Stimulated activated naive CD4-positive, alpha-beta T cell (primary cell): ENCODE measurements at regions not wholly inside any gene's neighbourhood (a gene's known extent, or its start where the extent isn't known, plus 50 kb on each side); places are given as distances from the start of the nearest gene placed in this dataset.
"Not testable (repeated sequence)": the region's sequence is repeated elsewhere in the genome, so short reads cannot be mapped to it uniquely, and the experiment has no call there.

Source experiments
- DNase-seq, 6 experiments: peaks; one replicate each; lab custom pipeline; 2025; lab: John Stamatoyannopoulos, UW

GRCh38 chrX:56343219-56343618 is 111.1 kb downstream of the KLF8 start:
- no peak for DNase-seq

GRCh38 chrX:56343664-56344063 is 111.5 kb downstream of the KLF8 start:
- DNase-seq, result peak in 1 of 6 experiments; percentile 4

GRCh38 chrX:56358145-56358544 is 126.0 kb downstream of the KLF8 start:
- DNase-seq, result not testable (repeated sequence)

GRCh38 chrX:56365171-56365570 is 133.0 kb downstream of the KLF8 start:
- peak in 3 of 6 experiments; percentile 39 to 57 (median 42) for DNase-seq

- no peak for DNase-seq
Observed at GRCh38 chrX:56366901-56367300, 134.7 kb downstream of the KLF8 start.

GRCh38 chrX:56368962-56369361 is 136.8 kb downstream of the KLF8 start:
- DNase-seq, result no peak

- DNase-seq, result not testable (repeated sequence)
Observed at GRCh38 chrX:56379984-56380780, 148.0 kb downstream of the KLF8 start.

GRCh38 chrX:56382278-56382677 is 150.1 kb downstream of the KLF8 start:
- DNase-seq, result no peak

GRCh38 chrX:56385336-56385735 is 153.2 kb downstream of the KLF8 start:
- peak in 5 of 6 experiments; percentile 3 to 59 (median 39) for DNase-seq

- no peak for DNase-seq
Observed at GRCh38 chrX:56385960-56386359, 153.8 kb downstream of the KLF8 start.

- peak in 3 of 6 experiments; percentile 2 to 43 (median 23) for DNase-seq
Observed at GRCh38 chrX:56397636-56398035, 165.5 kb downstream of the KLF8 start.

- no peak for DNase-seq
Observed at GRCh38 chrX:56402207-56402606, 161.2 kb upstream of the UBQLN2 start.

GRCh38 chrX:56429581-56429980 is 133.8 kb upstream of the UBQLN2 start:
- peak in 1 of 6 experiments; percentile 6 for DNase-seq

GRCh38 chrX:56451981-56452380 is 111.4 kb upstream of the UBQLN2 start:
- DNase-seq, result not testable (repeated sequence)

GRCh38 chrX:56462389-56462788 is 101.0 kb upstream of the UBQLN2 start:
- no peak for DNase-seq

- no peak for DNase-seq
Observed at GRCh38 chrX:56468441-56468840, 95.0 kb upstream of the UBQLN2 start.

- DNase-seq, result not testable (repeated sequence)
Observed at GRCh38 chrX:56494923-56495322, 68.5 kb upstream of the UBQLN2 start.

GRCh38 chrX:56498756-56499155 is 64.7 kb upstream of the UBQLN2 start:
- DNase-seq, result no peak

GRCh38 chrX:56499372-56499771 is 64.1 kb upstream of the UBQLN2 start:
- no peak for DNase-seq

- DNase-seq, result no peak
Observed at GRCh38 chrX:56503941-56504673, 59.3 kb upstream of the UBQLN2 start.

- no peak for DNase-seq
Observed at GRCh38 chrX:56505866-56506265, 57.6 kb upstream of the UBQLN2 start.
